Ishikawa (cell line): ENCODE measurements at regions not wholly inside any gene's neighbourhood (a gene's known extent, or its start where the extent isn't known, plus 50 kb on each side); places are given as distances from the start of the nearest gene placed in this dataset.

Experiments used
- CEBPB ChIP-seq: IDR thresholded peaks from 2 replicates; pipeline ENCODE4 v1.6.1; 2012
- CREB1 ChIP-seq: IDR thresholded peaks from 2 replicates; pipeline ENCODE4 v1.6.1; 2012; ENCODE audit warnings: low read depth
- EGR1 ChIP-seq: IDR thresholded peaks from 2 replicates; pipeline ENCODE4 v1.6.1; 2012
- EP300 ChIP-seq: IDR thresholded peaks from 2 replicates; pipeline ENCODE4 v1.6.1; 2012; ENCODE audit warnings: borderline replicate concordance
- FOXM1 ChIP-seq: IDR thresholded peaks from 2 replicates; pipeline ENCODE4 v1.6.1; 2012; ENCODE audit warnings: low read depth, borderline replicate concordance
- NFIC ChIP-seq: IDR thresholded peaks from 2 replicates; pipeline ENCODE4 v1.6.1; 2012
- RAD21 ChIP-seq: IDR thresholded peaks from 2 replicates; pipeline ENCODE4 v1.6.1; 2012; ENCODE audit warnings: low read depth
- TAF1 ChIP-seq: IDR thresholded peaks from 2 replicates; pipeline ENCODE4 v1.6.1; 2012; ENCODE audit warnings: low read depth, mild to moderate bottlenecking
- TCF12 ChIP-seq: IDR thresholded peaks from 2 replicates; pipeline ENCODE4 v1.6.1; 2012; ENCODE audit warnings: low read depth
- TEAD4 ChIP-seq: IDR thresholded peaks from 2 replicates; pipeline ENCODE4 v1.6.1; 2012
- YY1 ChIP-seq: IDR thresholded peaks from 2 replicates; pipeline ENCODE4 v1.6.1; 2012; ENCODE audit warnings: low read depth
- ZBTB7A ChIP-seq: IDR thresholded peaks from 2 replicates; pipeline ENCODE4 v1.6.1; 2012; ENCODE audit warnings: low read depth
- TF ChIP-seq, protein P1 (sequence below): IDR thresholded peaks from 2 replicates; pipeline ENCODE4 v1.6.1; 2012; ENCODE audit warnings: low read depth, mild to moderate bottlenecking
- TF ChIP-seq, protein P2 (sequence below): IDR thresholded peaks from 2 replicates; pipeline ENCODE4 v1.6.1; 2012
- TF ChIP-seq, protein P3 (sequence below): IDR thresholded peaks from 2 replicates; pipeline ENCODE4 v1.6.1; 2012

DNA sequence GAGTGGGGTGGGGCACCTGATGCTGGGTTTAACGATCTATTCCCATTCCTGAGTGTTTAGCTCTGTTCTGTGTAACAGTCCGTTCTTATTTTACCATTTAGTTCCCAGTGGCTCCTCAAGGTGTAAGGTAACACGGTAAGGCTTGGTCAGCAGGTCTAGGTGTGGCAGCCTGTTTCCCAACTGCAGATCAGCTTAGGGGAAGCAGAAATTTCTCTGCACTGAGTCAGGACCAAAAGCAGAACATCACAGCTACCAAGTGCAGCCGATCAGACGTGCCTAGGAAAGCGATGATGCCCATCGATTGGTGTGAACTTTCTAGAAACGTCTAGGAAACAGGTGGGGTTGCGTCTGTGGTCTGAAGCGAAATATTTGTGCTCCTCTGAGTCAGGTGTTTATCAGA lies 240.1 kb downstream of the STIM2 start:
- no peak for TF ChIP-seq ZBTB7A
- TF ChIP-seq, protein P1, sequence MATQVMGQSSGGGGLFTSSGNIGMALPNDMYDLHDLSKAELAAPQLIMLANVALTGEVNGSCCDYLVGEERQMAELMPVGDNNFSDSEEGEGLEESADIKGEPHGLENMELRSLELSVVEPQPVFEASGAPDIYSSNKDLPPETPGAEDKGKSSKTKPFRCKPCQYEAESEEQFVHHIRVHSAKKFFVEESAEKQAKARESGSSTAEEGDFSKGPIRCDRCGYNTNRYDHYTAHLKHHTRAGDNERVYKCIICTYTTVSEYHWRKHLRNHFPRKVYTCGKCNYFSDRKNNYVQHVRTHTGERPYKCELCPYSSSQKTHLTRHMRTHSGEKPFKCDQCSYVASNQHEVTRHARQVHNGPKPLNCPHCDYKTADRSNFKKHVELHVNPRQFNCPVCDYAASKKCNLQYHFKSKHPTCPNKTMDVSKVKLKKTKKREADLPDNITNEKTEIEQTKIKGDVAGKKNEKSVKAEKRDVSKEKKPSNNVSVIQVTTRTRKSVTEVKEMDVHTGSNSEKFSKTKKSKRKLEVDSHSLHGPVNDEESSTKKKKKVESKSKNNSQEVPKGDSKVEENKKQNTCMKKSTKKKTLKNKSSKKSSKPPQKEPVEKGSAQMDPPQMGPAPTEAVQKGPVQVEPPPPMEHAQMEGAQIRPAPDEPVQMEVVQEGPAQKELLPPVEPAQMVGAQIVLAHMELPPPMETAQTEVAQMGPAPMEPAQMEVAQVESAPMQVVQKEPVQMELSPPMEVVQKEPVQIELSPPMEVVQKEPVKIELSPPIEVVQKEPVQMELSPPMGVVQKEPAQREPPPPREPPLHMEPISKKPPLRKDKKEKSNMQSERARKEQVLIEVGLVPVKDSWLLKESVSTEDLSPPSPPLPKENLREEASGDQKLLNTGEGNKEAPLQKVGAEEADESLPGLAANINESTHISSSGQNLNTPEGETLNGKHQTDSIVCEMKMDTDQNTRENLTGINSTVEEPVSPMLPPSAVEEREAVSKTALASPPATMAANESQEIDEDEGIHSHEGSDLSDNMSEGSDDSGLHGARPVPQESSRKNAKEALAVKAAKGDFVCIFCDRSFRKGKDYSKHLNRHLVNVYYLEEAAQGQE = no peak
- TF ChIP-seq, protein P2, sequence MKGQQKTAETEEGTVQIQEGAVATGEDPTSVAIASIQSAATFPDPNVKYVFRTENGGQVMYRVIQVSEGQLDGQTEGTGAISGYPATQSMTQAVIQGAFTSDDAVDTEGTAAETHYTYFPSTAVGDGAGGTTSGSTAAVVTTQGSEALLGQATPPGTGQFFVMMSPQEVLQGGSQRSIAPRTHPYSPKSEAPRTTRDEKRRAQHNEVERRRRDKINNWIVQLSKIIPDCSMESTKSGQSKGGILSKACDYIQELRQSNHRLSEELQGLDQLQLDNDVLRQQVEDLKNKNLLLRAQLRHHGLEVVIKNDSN = no peak
- TF ChIP-seq, protein P3, sequence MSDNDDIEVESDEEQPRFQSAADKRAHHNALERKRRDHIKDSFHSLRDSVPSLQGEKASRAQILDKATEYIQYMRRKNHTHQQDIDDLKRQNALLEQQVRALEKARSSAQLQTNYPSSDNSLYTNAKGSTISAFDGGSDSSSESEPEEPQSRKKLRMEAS = no peak
- TF ChIP-seq TAF1 = no peak
- TF ChIP-seq YY1 = no peak
- TF ChIP-seq EP300 = no peak
- no peak for TF ChIP-seq NFIC
- TF ChIP-seq TCF12 = no peak

DNA sequence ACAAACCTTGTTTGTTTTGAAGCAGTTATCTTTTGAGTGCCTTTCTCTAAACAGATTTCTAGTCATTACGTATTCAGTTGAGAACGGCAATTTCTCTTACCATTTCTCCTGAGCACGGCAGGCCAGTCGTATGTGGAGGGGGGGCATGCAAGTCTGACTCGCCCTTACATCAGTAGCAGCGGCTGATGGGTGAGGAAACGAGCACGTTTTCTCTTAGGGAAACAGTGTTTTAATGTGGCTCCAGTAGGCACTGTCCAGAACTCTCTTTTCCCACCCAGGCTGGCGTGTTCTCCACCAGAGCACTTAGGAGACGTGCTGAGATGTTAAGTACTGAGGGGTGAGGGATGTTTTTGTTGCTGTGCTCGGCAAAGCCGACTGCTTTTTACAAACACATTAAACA lies 240.5 kb downstream of the STIM2 start:
- no peak for TF ChIP-seq TEAD4
- TF ChIP-seq TAF1 = no peak
- TF ChIP-seq TCF12 = no peak
- TF ChIP-seq RAD21 = no peak
- TF ChIP-seq NFIC = no peak
- TF ChIP-seq EGR1 = no peak
- TF ChIP-seq, protein P1 = no peak
- no peak for TF ChIP-seq YY1
- TF ChIP-seq, protein P2 = no peak
- TF ChIP-seq ZBTB7A = no peak
- TF ChIP-seq CREB1 = no peak
- TF ChIP-seq FOXM1 = no peak
- TF ChIP-seq, protein P3 = no peak
- TF ChIP-seq EP300 = no peak
- TF ChIP-seq CEBPB = no peak

DNA sequence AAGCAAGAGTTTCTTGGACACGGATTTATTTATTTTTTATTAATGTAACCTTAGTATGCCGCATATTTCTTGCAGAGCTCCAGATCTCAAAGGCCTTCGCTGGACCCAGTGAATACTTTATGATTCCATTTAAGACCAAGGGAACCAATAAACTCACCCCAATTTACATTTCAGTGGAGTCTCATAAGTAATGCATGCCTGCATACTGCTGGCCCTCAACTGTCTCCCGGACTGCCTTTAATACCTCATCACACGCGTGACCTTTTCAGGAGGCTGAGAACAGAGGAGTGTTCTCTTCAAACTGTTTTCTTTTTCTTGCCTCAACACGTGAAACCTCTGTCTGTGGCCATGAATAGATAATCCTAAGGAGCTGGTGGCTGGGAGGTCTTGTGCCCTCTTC lies 240.9 kb downstream of the STIM2 start:
- no peak for TF ChIP-seq TCF12
- TF ChIP-seq CREB1 = no peak
- TF ChIP-seq EGR1 = no peak
- TF ChIP-seq EP300 = no peak
- TF ChIP-seq YY1 = no peak
- TF ChIP-seq, protein P3 = no peak
- no peak for TF ChIP-seq ZBTB7A
- TF ChIP-seq NFIC = no peak
- TF ChIP-seq, protein P1 = no peak
- TF ChIP-seq TEAD4 = no peak
- TF ChIP-seq, protein P2 = no peak
- TF ChIP-seq TAF1 = no peak

DNA sequence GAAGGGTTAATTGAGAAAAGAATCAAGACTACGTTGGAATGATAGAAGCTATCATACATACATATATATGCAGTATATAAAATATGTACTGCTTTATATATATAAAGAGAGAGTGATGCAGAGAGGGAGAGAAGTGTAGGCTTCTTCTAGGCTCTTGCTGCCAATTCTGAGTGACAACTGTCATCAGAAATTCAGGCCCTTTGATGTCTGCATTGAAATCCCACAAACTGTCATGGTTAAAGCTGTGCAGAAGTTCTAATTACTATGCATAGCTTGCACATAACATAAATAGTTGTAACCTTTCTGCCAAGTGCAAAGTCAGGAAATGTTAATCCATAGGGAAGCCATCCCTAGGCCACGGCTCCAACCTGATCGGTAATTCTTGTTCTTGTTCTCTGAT lies 251.0 kb downstream of the STIM2 start:
- no peak for TF ChIP-seq FOXM1
- no peak for TF ChIP-seq CREB1
- no peak for TF ChIP-seq CEBPB
- no peak for TF ChIP-seq TCF12
- TF ChIP-seq, protein P1 = no peak
- no peak for TF ChIP-seq YY1
- no peak for TF ChIP-seq EGR1
- TF ChIP-seq, protein P3 = no peak
- TF ChIP-seq TAF1 = no peak
- TF ChIP-seq EP300 = no peak
- no peak for TF ChIP-seq RAD21
- TF ChIP-seq TEAD4 = no peak
- no peak for TF ChIP-seq ZBTB7A
- TF ChIP-seq NFIC = no peak
- TF ChIP-seq, protein P2 = no peak
